Adrenal gland (tissue), 9 donors: ENCODE measurements at regions not wholly inside any gene's neighbourhood (a gene's known extent, or its start where the extent isn't known, plus 50 kb on each side); places are given as distances from the start of the nearest gene placed in this dataset.
A peak's percentile ranks its signal among the peaks of the same experiment; 100 is the strongest.
"Not testable (repeated sequence)": the region's sequence is repeated elsewhere in the genome, so short reads cannot be mapped to it uniquely, and the experiment has no call there.

Experiments
- DNase-seq, 7 donors: peaks; one replicate each; pipeline ENCODE4 v3.0.0-alpha.2; 2019 to 2020
- H3K27ac ChIP-seq, 5 donors: fragments of 200-600 bp; sonication (generic) in 4 of 5; 1 replicate in 3 of 5; 2 replicates in 2 of 5; pipeline versions ENCODE4 v1.5.1 to v1.8.0; 2016 to 2020; ENCODE audit warnings: mild to moderate bottlenecking in 1 of 5
- H3K27me3 ChIP-seq: fragments of 200-600 bp; 2 replicates; pipeline ENCODE4 v1.8.0; 2021
- H3K36me3 ChIP-seq, 2 donors: fragments of 200-600 bp; replicated peaks in 1 of 2; 1 replicate in 1 of 2; 2 replicates in 1 of 2; pipeline versions ENCODE4 v1.5.1 to v1.8.0; 2018 to 2022
- H3K4me1 ChIP-seq, 2 donors: fragments of 200-600 bp; replicated peaks in 1 of 2; 1 replicate in 1 of 2; 2 replicates in 1 of 2; pipeline versions ENCODE4 v1.5.1 to v1.8.0; 2018 to 2021
- H3K4me3 ChIP-seq, 4 donors: fragments of 200-600 bp; sonication (generic) in 3 of 4; one replicate each; pipeline ENCODE4 v1.5.1; 2016 to 2018
- H3K9me3 ChIP-seq, 3 donors: fragments of 200-600 bp; sonication (generic) in 1 of 3; replicated peaks in 1 of 3; 1 replicate in 2 of 3; 2 replicates in 1 of 3; pipeline versions ENCODE4 v1.5.1 to v1.8.0; 2016 to 2021
- POLR2A ChIP-seq, 2 donors: fragments of 450-650 bp; IDR thresholded peaks; one replicate each; pipeline ENCODE4 v1.6.1; 2017; ENCODE audit warnings: antibody characterized with exemption in 2 of 2, mild to moderate bottlenecking in 2 of 2, moderate library complexity in 1 of 2
- WGBS, 4 donors: extraction: QIAGEN DNeasy Blood & Tissue Kit in 2 of 4; methylation state at CpG; one replicate each; pipeline versions ENCODE4 v1.1.5 to v1.1.7; 2013 to 2017; 5-methylcytosine and 5-hydroxymethylcytosine counted together
- intact Hi-C, 2 donors: fragments of 100-400 bp; cut with DNase I; formaldehyde crosslinking; loops; one replicate each; pipeline versions ENCODE4 v1.14.1 to v1.15.0; 2022 to 2023
- microRNA-seq, 3 donors: library from miRNA; unstranded; fragments of <30 nt; microRNA quantifications; one replicate each; pipeline ENCODE4, GENCODE V29; 2017 to 2020
- small RNA-seq, 2 donors: library from RNA; depleted of rRNA; stranded (forward); fragments of <200 nt; gene quantifications; one replicate each; pipeline ENCODE3, GENCODE V24; 2016
- donor health status: healthy with polysubstance abuse.
- donor health status: Bipolar disorder and iron deficiency.
- donor health status: DM: yes; HTN: yes; CAD: no.
- donor health status: DM: no; HTN: no; CAD: no.
- donor health status: DM: no; HTN: no; CAD: no.

- intact Hi-C loops, H3K4me3 ChIP-seq, H3K36me3 ChIP-seq, H3K27me3 ChIP-seq, H3K9me3 ChIP-seq: not testable (repeated sequence)
- H3K4me1 ChIP-seq = peaks cover 28 to 33% of the 10 kb centered on the region in 2 donors
- whole genome bisulfite sequencing, 4 donors = 56 to 66% (median 60%) methylated on average over 5 to 21 of the region's 21 CpGs
- TF ChIP-seq POLR2A (IDR thresholded peaks at IDR 0.05) = peak in 1 of 2 donors; percentile 12
- peak overlapping the region; percentile 44 to 86 (median 77) for H3K27ac ChIP-seq
- DNase-seq = peak; percentile 76 to 92 (median 86)
These were observed 58.2 kb upstream of the SPN start for GRCh38 chr16:29604631-29605549.

- H3K36me3 ChIP-seq, intact Hi-C loops, H3K4me3 ChIP-seq, H3K9me3 ChIP-seq, H3K27me3 ChIP-seq: not testable (repeated sequence)
- WGBS, 4 donors = 63 to 71% (median 64%) methylated on average over 9 to 16 of the region's 16 CpGs
- H3K27ac ChIP-seq = peak overlapping the region in 3 of 5 donors; percentile 77 to 86 (median 78)
- peak; percentile 59 to 86 (median 78) for DNase-seq
- peaks cover 28 to 33% of the 10 kb centered on the region in 2 donors for H3K4me1 ChIP-seq
These were observed 57.3 kb upstream of the SPN start for GRCh38 chr16:29605593-29606205.

- H3K9me3 ChIP-seq, H3K27me3 ChIP-seq, H3K36me3 ChIP-seq, DNase-seq, intact Hi-C loops, H3K27ac ChIP-seq, H3K4me3 ChIP-seq: not testable (repeated sequence)
- 90 to 93% (median 91%) methylated on average over 6 to 26 of the region's 26 CpGs for WGBS, 4 donors
- H3K4me1 ChIP-seq = peaks cover 26 to 30% of the 10 kb centered on the region in 2 donors
These were observed 56.2 kb upstream of the SPN start for GRCh38 chr16:29606669-29607427.

- intact Hi-C loops, H3K27me3 ChIP-seq, DNase-seq, H3K36me3 ChIP-seq, H3K27ac ChIP-seq, H3K9me3 ChIP-seq, H3K4me3 ChIP-seq: not testable (repeated sequence)
- 69 to 87% (median 77%) methylated on average over 4 to 11 of the region's 11 CpGs for WGBS, 4 donors
- peaks cover 20 to 25% of the 10 kb centered on the region in 2 donors for H3K4me1 ChIP-seq
These were observed 55.6 kb upstream of the SPN start for GRCh38 chr16:29607428-29607823.

GRCh38 chr16:29612381-29613306 lies 50.4 kb upstream of the SPN start:
- WGBS, 4 donors = 3 to 13% (median 7%) methylated on average over 12 to 43 of the region's 48 CpGs
- intact Hi-C loops, H3K36me3 ChIP-seq, H3K27me3 ChIP-seq, H3K4me1 ChIP-seq, H3K9me3 ChIP-seq: not testable (repeated sequence)
- peak in 3 of 7 donors; percentile 24 to 38 (median 26) for DNase-seq
- H3K4me3 ChIP-seq = peak overlapping the region; percentile 25 to 66 (median 44)
- peak overlapping the region in 2 of 5 donors; percentile 56 to 80 for H3K27ac ChIP-seq

Small RNAs in the stretch of these regions (microRNA-seq; reads per million reads assigned to microRNA genes)
- 0 reads per million in 3 donors for gene MIR3680-2

Small RNAs in the stretch of these regions (small RNA-seq; reads per million reads assigned to genes)
- gene MIR3680-2 = 0 reads per million in 2 donors
